Non-pigmented ciliary epithelial cell (primary cell): ENCODE measurements at regions not wholly inside any gene's neighbourhood (a gene's known extent, or its start where the extent isn't known, plus 50 kb on each side); places are given as distances from the start of the nearest gene placed in this dataset.

Source experiments
- DNase-seq: peaks from one replicate; pipeline ENCODE4 v3.0.0-alpha.2; 2010; ENCODE audit warnings: low read depth

DNA sequence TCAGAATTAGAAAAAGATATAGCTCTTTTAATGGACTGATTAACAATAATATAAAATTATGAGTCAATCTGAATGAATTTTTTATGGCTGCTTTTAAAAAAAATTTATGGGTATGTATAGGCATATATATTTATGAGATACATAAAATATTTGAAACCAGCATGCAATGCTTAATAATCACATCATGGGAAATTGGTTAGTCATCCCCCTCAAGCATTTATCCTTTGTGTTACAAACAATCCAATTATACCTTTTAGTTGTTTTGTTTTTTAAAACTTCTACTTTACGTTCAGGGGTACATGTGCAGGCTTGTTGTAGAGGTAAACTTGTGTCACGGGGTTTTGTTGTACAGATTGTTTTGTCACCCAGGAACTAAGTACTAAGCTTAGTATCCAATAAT lies 63.4 kb upstream of the HMGCLL1 start:
- DNase-seq, result no peak

DNA sequence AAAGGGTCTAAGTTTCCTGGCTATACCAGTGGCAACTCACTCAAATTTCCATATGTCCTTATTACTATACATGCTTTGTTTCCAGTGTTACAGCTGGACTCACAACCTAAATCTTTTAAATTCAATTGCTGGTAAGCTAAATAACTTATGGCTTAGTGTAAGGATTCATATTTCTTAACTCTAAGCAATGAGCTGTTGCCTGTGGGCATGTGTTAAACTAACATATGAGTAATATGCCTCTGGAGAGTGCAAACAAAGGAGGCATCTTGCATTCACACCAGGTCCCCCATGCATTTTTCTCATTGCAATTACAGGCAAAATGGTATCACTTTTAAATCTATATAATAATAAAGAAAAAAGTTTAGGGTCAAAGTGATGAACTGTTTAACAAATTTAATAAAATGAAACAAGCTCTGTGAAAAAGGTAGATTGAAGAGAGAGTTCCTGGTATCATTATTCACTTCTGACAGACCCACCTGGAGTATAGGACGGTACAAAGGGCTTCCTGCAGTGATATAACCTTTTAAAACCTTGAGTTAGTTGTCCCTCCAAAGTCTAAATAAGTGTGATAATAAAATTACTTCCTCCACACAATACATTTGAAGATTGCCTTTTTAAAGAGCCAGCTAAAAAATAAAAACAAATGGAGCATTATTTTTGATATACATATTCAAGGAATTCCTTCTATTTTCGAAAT lies 57.6 kb upstream of the HMGCLL1 start:
- DNase-seq, result peak; percentile 32

DNA sequence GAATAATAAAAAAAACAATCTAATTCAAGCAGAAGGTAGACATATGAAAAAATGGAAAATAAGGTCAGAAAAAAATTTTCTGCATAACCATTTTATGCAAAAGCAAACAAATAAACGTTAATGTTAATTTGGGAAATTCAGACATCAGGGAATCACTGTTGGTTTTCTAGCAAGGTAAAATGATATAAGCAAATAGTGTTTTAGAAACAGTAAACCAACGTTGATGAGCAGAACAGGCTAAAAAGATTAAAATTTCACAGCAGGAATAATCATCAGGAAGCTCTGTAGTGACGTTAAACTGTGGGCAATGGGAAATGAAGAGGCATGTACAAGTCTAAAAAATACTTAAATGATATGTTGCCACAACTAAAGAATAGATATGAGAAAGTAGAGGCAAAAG lies 54.5 kb upstream of the HMGCLL1 start:
- DNase-seq, result no peak

DNA sequence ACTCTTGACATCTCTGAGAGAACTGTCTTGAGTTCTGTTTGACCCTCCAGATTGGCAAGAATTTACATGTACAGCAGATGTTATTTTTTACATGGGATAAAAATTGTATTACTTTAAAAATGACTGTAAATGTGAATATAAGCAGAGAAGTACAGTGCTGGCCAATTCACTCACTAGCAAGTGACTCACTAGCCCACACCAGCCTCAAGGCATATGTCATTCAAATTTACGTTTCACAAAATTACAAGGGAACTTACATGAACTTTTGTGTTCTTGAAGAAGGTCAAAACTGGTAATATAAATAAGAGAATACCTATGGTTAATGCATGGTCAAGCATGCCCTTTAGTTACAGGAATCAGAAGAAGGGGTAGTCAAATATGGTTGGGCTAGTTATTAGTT lies 54.0 kb upstream of the HMGCLL1 start:
- DNase-seq, result no peak
